ENCODE measurements at regions not wholly inside any gene's neighbourhood (a gene's known extent, or its start where the extent isn't known, plus 50 kb on each side); places are given as distances from the start of the nearest gene placed in this dataset.

DNA sequence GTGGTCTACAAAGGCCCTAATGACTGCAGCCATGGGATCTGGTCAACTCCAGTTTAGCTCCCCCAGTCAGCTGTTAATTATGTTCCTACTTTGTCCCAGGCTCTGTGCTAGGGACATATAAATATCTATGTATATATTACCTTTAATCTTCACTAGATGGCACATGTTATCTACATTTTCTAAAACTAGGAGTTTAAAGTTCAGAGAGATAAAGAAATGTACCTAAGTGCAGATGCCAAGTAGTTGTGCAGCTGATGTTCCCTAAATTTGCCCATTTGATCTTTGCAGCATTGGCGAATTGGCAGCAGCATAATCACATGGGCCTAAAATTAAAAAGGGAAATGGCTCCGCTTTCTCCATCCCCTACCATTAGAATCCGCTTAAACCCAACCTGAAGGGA lies 541.1 kb downstream of the MED13L start:
- DNase-seq (ENCODE audit: low read depth, low spot score): no peak
- TF ChIP-seq, protein P1, sequence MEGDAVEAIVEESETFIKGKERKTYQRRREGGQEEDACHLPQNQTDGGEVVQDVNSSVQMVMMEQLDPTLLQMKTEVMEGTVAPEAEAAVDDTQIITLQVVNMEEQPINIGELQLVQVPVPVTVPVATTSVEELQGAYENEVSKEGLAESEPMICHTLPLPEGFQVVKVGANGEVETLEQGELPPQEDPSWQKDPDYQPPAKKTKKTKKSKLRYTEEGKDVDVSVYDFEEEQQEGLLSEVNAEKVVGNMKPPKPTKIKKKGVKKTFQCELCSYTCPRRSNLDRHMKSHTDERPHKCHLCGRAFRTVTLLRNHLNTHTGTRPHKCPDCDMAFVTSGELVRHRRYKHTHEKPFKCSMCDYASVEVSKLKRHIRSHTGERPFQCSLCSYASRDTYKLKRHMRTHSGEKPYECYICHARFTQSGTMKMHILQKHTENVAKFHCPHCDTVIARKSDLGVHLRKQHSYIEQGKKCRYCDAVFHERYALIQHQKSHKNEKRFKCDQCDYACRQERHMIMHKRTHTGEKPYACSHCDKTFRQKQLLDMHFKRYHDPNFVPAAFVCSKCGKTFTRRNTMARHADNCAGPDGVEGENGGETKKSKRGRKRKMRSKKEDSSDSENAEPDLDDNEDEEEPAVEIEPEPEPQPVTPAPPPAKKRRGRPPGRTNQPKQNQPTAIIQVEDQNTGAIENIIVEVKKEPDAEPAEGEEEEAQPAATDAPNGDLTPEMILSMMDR (IDR thresholded peaks at IDR 0.05; ENCODE audit: low read depth, low read length): no peak
- in situ Hi-C loops (cut with HindIII; ENCODE audit: low sequenced_read_pairs): no loop called here
- no peak overlapping the region for H3K4me3 ChIP-seq (ENCODE audit: low read depth, low read length)

DNA sequence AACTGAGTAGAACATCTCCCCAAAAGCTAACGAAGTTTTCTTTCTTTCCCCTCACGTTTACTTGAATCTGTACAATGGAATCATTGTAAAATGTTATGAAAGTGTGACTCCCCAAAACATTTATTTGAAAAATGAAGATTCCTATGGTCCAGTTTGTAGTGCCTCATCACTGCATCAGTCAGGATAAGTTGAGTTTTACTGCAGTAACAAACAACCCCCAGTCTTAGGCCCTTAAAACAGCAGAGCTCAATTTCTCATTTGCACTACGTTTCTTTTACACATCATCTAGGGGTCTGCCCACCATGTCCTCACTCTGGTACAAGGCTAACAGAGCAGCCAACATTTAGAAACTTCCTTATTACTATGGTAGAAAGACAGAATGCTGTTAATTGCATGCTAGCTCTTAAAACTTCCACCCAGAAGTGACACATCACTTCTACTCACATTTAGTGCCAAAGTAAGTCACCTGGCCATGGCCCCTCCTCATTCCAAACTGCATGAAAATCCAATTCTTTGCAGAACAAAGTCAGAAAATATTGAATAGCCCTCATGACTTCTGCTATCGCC lies 546.4 kb downstream of the MED13L start:
- DNase-seq (ENCODE audit: low read depth, low spot score): no peak
- in situ Hi-C loops (cut with HindIII; ENCODE audit: low sequenced_read_pairs): no loop called here
- no peak overlapping the region for H3K4me3 ChIP-seq (ENCODE audit: low read depth, low read length)
- TF ChIP-seq, protein P1 (IDR thresholded peaks at IDR 0.05; ENCODE audit: low read depth, low read length): no peak

DNA sequence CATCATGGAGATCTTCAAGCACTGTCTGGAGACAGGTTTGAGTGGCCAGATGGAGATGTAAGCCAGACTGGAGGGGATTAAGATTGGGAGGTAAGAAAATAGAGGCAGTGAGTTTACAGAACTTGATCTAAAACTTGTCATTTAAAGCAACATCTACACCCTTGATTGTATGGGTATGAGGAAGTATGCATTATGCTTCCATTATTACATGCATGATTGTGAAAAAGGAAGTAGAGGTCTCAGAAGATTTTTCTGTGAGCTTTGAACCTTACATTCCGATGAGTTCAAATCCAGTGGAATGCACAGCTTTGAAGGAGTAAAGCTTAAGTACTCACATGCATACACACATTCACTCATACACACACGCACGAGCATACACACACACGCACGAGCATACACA lies 550.8 kb downstream of the MED13L start:
- no peak overlapping the region for H3K4me3 ChIP-seq (ENCODE audit: low read depth, low read length)
- no peak for DNase-seq (ENCODE audit: low read depth, low spot score)
- TF ChIP-seq, protein P1 (IDR thresholded peaks at IDR 0.05; ENCODE audit: low read depth, low read length): no peak
- in situ Hi-C loops (cut with HindIII; ENCODE audit: low sequenced_read_pairs): no loop called here

DNA sequence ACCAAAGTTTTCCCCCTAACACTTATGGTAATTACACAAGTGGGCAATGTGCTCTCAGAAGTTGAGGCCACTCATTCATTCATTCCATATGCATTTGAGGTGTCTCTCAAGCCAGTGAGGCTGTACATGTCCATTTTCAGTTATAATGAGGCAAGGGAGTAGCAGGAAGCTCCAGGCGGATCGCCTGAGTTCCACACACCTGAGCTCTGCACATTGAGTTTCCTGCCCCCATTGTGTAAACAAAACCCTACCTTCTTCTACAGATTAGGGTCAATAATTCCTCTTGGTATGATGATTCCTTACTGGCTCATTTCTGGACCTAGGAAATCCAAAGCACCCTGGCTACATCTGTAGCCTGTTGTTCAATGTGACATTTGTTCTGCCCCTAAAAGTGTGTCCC lies 555.3 kb downstream of the MED13L start:
- DNase-seq (ENCODE audit: low read depth, low spot score): no peak
- in situ Hi-C loops (cut with HindIII; ENCODE audit: low sequenced_read_pairs): no loop called here
- TF ChIP-seq, protein P1 (IDR thresholded peaks at IDR 0.05; ENCODE audit: low read depth, low read length): no peak
- no peak overlapping the region for H3K4me3 ChIP-seq (ENCODE audit: low read depth, low read length)

DNA sequence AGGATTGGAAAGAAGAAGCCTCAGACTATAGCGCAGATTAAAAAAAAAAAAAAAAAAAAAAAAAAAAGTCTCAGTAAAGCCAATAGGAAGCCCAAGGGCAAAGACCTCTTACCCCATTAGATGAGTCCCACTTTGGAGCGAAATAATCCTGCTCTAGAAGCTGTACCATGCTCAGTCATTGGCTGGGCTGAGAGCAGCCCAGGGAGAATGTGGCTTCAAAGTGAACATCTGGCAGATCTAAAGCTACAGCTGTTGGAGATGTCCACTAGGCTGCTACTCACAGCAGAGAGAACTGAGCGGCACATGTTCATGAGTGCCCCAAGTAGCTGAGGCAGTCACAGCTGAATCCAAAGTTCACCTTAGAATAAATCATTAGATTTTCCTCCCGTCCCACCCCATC lies 560.9 kb downstream of the MED13L start:
- no peak overlapping the region for H3K4me3 ChIP-seq (ENCODE audit: low read depth, low read length)
- no peak for DNase-seq (ENCODE audit: low read depth, low spot score)
- TF ChIP-seq, protein P1 (IDR thresholded peaks at IDR 0.05; ENCODE audit: low read depth, low read length): no peak
- in situ Hi-C loops (cut with HindIII; ENCODE audit: low sequenced_read_pairs): no loop called here

DNA sequence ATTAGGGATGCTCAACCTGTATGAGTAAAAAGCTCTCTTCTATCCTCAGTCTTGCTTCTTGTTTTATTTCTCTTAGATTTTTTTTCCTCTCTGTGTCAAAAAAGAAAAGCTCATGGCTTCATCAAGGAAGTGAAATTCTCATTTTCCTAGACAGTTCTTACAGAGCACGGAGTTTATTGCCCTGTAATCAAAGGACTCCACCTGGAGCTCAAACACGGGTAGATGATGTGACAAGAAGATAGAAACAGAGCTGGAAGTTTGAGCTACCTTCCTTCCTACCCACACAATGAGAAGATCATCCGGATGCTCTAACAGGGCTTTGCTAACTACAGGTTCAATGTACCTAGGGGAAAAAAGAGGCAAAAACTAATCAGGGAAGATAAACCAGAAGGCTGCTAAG lies 564.8 kb downstream of the MED13L start:
- no peak for DNase-seq (ENCODE audit: low read depth, low spot score)
- TF ChIP-seq, protein P1 (IDR thresholded peaks at IDR 0.05; ENCODE audit: low read depth, low read length): no peak
- in situ Hi-C loops (cut with HindIII; ENCODE audit: low sequenced_read_pairs): no loop called here
- no peak overlapping the region for H3K4me3 ChIP-seq (ENCODE audit: low read depth, low read length)

All from astrocyte of the spinal cord (primary cell).